GM12891 (cell line): ENCODE measurements at regions not wholly inside any gene's neighbourhood (a gene's known extent, or its start where the extent isn't known, plus 50 kb on each side); places are given as distances from the start of the nearest gene placed in this dataset.

Experiments used
- PAX5 ChIP-seq: IDR thresholded peaks from 2 replicates; pipeline ENCODE4 v1.6.1; 2011; ENCODE audit warnings: low read length, moderate library complexity, mild to moderate bottlenecking; ENCODE audit not compliant: insufficient read depth, severe bottlenecking
- POLR2A ChIP-seq: IDR thresholded peaks from 2 replicates; pipeline ENCODE4 v1.6.1; 2011; ENCODE audit warnings: low read depth, low read length, control low read depth
- POLR2AphosphoS5 ChIP-seq: IDR thresholded peaks from 2 replicates; pipeline ENCODE4 v1.6.1; 2011; ENCODE audit warnings: low read depth, low read length, control low read depth
- POU2F2 ChIP-seq: IDR thresholded peaks from 2 replicates; pipeline ENCODE4 v1.6.1; 2011; ENCODE audit warnings: low read depth, mild to moderate bottlenecking, control low read depth, low read length, moderate library complexity
- SPI1 ChIP-seq: IDR thresholded peaks from 2 replicates; pipeline ENCODE4 v1.6.1; 2011; ENCODE audit warnings: low read depth, low read length, control low read depth

DNA sequence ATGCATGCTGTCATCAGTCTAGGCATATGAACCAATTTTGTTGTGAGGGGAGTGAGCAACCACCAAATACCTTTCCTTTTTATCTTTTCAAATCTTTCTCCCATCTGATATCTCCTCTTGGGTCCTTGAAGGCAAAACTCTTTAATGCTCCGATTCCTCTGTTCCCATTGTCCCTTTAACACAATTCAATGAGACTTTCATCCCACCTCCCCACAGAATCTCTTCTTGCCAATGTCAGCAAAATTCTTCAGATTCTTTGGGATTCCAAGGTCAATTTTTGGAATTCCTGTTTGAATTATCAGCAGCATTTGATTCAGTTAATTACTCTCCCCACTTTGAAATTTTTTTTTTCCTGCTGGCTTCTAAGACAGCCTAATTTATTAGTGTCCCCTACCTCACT, 232.7 kb downstream of the COX7B2 start:
- TF ChIP-seq POLR2AphosphoS5 (no peak), POLR2A (no peak), PAX5 (no peak), POU2F2 (no peak), SPI1 (no peak)
